ENCODE measurements at regions not wholly inside any gene's neighbourhood (a gene's known extent, or its start where the extent isn't known, plus 50 kb on each side); places are given as distances from the start of the nearest gene placed in this dataset.

GRCh38 chr5:98713027-98713426 lies 60.4 kb upstream of the RGMB start:
- DNase-seq (ENCODE audit: extremely low read depth, low read depth) = peak; percentile 35
- TF ChIP-seq, protein P1, sequence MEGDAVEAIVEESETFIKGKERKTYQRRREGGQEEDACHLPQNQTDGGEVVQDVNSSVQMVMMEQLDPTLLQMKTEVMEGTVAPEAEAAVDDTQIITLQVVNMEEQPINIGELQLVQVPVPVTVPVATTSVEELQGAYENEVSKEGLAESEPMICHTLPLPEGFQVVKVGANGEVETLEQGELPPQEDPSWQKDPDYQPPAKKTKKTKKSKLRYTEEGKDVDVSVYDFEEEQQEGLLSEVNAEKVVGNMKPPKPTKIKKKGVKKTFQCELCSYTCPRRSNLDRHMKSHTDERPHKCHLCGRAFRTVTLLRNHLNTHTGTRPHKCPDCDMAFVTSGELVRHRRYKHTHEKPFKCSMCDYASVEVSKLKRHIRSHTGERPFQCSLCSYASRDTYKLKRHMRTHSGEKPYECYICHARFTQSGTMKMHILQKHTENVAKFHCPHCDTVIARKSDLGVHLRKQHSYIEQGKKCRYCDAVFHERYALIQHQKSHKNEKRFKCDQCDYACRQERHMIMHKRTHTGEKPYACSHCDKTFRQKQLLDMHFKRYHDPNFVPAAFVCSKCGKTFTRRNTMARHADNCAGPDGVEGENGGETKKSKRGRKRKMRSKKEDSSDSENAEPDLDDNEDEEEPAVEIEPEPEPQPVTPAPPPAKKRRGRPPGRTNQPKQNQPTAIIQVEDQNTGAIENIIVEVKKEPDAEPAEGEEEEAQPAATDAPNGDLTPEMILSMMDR (IDR thresholded peaks at IDR 0.05; ENCODE audit: low read depth, low read length) = no peak

- TF ChIP-seq, protein P1 (IDR thresholded peaks at IDR 0.05; ENCODE audit: low read depth, low read length) = no peak
- no peak for DNase-seq (ENCODE audit: extremely low read depth, low read depth)
Measured at GRCh38 chr5:98713856-98714255, 59.6 kb upstream of the RGMB start.

DNA sequence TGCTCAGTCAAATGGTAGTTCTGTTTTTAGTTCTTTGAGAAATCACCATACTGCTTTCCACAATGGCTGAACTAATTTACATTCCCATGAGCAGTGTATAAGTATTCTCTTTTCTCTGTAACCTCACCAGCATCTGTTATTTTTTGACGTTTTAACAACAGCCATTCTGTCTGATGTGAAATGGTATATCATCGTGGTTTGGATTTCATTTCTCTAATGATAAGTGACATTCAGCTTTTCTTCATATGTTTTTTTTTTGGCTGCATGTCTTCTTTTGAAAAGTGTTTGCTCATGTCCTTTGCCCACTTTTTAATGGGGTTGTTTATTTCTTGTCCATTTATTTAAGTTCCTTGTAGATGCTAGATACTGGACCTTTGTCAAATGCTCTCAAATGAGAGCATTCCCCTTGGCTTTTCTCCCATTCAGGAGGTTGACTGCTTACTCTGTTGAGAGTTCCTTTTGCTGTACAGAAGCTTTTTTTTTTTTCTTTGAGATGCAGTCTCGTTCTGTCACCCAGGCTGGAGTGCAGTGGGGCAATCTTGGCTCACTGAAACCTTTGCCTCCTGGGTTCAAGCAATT lies 58.7 kb upstream of the RGMB start:
- TF ChIP-seq, protein P1 (IDR thresholded peaks at IDR 0.05; ENCODE audit: low read depth, low read length) = no peak
- no peak for DNase-seq (ENCODE audit: extremely low read depth, low read depth)

DNA sequence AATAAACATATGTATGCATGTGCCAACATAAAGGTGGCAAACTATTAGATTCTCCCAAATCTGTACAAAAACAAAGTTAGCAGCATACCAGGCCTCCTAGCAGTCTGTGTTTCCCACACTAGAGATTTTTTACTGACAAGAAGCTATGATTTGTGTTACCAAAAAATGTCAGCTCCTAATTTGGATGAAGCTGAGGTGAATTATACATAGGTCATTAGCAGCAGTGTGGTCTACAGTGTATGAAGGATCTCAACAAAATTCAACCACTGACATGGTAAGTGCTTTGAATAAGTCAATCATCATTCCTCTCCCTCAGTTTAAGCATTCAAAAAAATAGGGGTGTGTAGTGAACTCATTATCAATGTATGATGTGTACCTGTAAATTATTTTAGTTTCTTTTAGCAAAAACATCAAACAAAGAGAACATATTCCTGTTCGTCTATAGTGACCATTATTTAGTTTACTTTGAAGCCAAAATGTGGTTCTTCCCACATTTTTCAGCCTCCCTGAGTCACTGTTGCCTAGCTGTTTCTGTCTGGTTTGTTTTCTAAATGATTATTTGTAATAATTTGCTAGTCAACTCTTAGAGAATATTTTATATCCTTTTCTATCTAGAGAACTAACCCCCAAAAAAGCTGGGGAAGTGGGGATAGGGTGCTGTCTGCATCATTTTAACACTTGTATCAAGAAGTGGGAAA lies 52.1 kb upstream of the RGMB start:
- TF ChIP-seq, protein P1 (IDR thresholded peaks at IDR 0.05; ENCODE audit: low read depth, low read length) = no peak
- DNase-seq (ENCODE audit: extremely low read depth, low read depth) = no peak

DNA sequence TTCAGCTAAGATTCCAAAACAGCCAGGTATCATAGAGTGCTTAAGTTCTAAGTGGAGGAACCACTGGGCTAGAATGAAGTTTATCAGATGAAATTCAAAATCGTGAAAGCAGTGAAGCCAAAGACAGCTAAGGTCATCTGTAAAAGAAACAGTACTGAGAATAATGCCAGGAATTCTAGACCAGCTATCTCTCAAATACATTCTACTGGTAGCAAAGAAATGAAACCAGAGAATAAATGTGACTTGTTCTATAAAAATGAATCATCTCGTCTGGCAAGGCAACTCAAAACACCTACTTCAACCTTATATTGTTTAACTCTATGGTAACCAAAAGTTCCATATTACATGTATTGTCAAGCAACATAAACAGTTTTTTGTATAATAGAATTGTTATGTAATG lies 51.3 kb upstream of the RGMB start:
- TF ChIP-seq, protein P1 (IDR thresholded peaks at IDR 0.05; ENCODE audit: low read depth, low read length) = no peak
- DNase-seq (ENCODE audit: extremely low read depth, low read depth) = no peak

GRCh38 chr5:98723061-98723460 lies 50.4 kb upstream of the RGMB start:
- no peak for DNase-seq (ENCODE audit: extremely low read depth, low read depth)
- TF ChIP-seq, protein P1 (IDR thresholded peaks at IDR 0.05; ENCODE audit: low read depth, low read length) = no peak

All from AG09319 (cell line).